HUES48 (cell line): ENCODE measurements at regions not wholly inside any gene's neighbourhood (a gene's known extent, or its start where the extent isn't known, plus 50 kb on each side); places are given as distances from the start of the nearest gene placed in this dataset.

ENCODE experiments used
- H3K27ac ChIP-seq: one replicate; pipeline ENCODE4 v1.7.0; 2013; ENCODE audit warnings: low read depth, low read length, inconsistent platforms
- H3K27me3 ChIP-seq: 2 replicates; pipeline ENCODE4 v1.6.1; 2013; ENCODE audit warnings: mild to moderate bottlenecking, low read length; ENCODE audit not compliant: control insufficient read depth, insufficient read depth
- H3K36me3 ChIP-seq: 2 replicates; pipeline ENCODE4 v1.6.1; 2013; ENCODE audit warnings: low read length; ENCODE audit not compliant: control insufficient read depth, insufficient read depth
- H3K4me1 ChIP-seq: 2 replicates; pipeline ENCODE4 v1.6.1; 2013; ENCODE audit warnings: mild to moderate bottlenecking, low read length; ENCODE audit not compliant: control insufficient read depth, insufficient read depth
- H3K4me3 ChIP-seq: 2 replicates; pipeline ENCODE4 v1.5.1; 2013; ENCODE audit warnings: mild to moderate bottlenecking, low read depth, low read length
- H3K9ac ChIP-seq: 2 replicates; pipeline ENCODE4 v1.6.1; 2013; ENCODE audit warnings: mild to moderate bottlenecking, low read depth, low read length, moderate library complexity
- H3K9me3 ChIP-seq: 2 replicates; pipeline ENCODE4 v1.6.1; 2013; ENCODE audit warnings: low read length; ENCODE audit not compliant: control insufficient read depth, insufficient read depth

DNA sequence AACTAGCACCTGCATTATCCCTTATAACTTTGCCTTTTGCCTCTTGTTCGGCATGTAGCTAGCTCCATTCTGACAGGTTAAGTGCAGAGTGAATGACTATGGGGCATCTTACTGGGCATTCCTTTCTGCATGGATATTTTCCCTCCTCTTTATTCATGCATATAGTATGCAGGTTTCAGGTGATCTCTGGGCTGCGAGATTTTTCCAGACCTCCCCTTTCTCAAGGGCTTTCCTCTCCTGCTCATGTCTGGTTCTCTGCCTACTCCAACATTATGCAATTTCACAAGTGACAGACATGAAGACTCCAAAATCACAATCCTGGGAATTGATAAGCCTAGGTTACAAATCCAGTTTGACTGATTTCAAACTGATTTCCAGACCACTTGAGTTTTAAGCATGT, 503.8 kb downstream of the NXPH1 start:
- Histone ChIP-seq H3K36me3 (no peaks in the 10 kb centered on the region), H3K4me1 (peaks cover 8% of the 10 kb centered on the region), H3K4me3 (no peak overlapping the region), H3K27ac (no peak overlapping the region), H3K9ac (no peak overlapping the region), H3K27me3 (no peaks in the 10 kb centered on the region), H3K9me3 (no peaks in the 10 kb centered on the region)

DNA sequence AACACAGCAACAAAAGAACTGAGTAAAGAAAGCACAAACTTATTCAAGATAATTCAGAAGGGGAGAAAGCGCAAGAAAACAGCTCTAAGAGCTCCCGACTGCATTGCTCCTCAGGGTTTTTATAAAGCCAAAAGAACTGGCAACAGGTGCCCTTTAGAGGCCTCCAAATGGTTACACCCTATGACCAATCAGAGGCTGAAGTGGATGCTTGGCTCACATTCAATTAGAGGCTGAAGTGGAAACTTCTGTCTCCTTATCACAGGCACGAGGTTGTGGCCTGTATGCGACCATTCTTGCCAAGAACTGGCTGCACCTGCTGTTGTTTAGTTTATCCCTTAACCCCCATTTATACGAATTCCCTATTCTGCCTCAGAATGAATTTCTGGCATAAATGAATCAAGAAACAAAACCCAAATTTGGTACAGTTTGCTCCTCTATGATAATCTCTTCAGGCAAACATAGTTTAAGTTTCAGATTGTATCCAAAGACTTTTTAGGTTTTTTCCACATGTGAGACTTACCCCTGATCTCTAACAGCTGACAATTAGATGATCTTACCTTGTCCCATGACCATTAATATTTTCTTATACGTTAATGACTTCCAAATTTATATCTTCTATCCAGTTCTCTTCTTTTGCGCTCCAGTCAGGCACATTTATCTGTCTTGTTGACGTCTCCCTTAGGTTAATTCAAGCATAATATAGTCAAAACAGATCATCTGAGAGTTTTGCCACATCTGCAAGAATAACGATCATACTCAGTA, 504.8 kb downstream of the NXPH1 start:
- no peak overlapping the region for H3K9ac ChIP-seq

DNA sequence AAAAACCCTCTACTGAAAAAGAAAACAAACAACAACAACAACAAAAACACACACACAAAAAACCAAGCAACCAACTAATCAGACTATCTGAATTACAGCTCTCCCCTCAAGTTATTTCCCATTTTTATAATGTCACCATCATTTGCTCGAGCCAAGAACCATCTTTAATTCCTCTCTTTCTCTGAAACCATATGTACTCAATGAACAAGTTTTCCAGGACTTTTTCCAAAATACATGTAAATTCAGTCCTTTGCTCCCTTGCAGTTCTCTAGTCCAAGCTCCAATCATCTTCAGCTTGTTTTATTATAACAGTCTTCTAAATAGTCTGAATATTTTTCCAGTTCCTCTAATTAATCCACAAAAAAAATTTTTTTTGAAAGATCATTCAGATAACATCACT, 506.0 kb downstream of the NXPH1 start:
- Histone ChIP-seq H3K27me3 (no peaks in the 10 kb centered on the region), H3K4me1 (no peaks in the 10 kb centered on the region), H3K9ac (no peak overlapping the region), H3K36me3 (no peaks in the 10 kb centered on the region), H3K9me3 (no peaks in the 10 kb centered on the region), H3K4me3 (no peak overlapping the region), H3K27ac (no peak overlapping the region)

More for the DNA sequence above, 504.8 kb downstream of the NXPH1 start:
- H3K27ac ChIP-seq: no peak overlapping the region
- H3K9me3 ChIP-seq: no peaks in the 10 kb centered on the region
- H3K27me3 ChIP-seq: no peaks in the 10 kb centered on the region
- no peaks in the 10 kb centered on the region for H3K36me3 ChIP-seq
- H3K4me3 ChIP-seq: no peak overlapping the region
- H3K4me1 ChIP-seq: peaks cover 3% of the 10 kb centered on the region; the same call in 1 of the 2 replicates

DNA sequence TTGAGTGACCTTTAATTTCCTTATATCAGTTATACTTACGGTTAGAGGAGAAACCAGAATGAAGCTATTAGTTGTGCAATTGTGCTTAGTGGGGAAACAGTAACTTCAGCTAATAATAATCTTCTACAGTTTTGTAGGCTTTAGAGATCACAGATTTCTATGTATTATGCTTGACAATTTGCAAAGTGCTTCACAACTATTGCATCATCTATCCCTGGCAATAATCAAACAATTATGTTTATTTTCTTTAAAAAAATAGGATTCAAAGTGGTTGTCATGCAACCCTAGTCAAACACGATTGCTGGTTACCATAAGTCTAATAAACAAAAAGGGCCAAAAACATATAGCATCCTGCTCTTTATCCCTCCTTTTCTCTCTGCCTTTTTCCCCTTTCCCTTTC, 530.3 kb downstream of the NXPH1 start:
- no peaks in the 10 kb centered on the region for H3K27me3 ChIP-seq
- no peaks in the 10 kb centered on the region for H3K36me3 ChIP-seq
- H3K4me1 ChIP-seq: no peaks in the 10 kb centered on the region
- H3K27ac ChIP-seq: no peak overlapping the region
- no peaks in the 10 kb centered on the region for H3K9me3 ChIP-seq
- H3K9ac ChIP-seq: no peak overlapping the region
- no peak overlapping the region for H3K4me3 ChIP-seq

DNA sequence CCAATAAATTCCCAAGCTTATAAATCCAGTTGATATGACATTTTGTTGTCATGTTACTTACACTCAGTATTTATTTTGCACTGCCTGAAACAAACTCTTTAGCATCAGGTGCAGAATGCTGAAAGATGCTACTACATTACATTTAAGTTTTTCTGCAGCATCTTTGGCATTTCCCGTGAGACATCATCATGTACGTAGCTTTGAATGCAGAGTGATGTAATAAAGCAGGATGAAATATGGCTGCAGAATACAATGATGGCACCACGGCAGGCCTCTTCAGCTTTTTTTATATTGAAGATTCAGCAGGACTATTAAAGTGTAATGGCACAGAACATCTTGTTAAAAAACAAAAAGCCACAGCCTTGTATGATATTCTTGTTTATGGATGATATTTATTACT, 531.8 kb downstream of the NXPH1 start:
- Histone ChIP-seq H3K36me3 (no peaks in the 10 kb centered on the region), H3K9me3 (no peaks in the 10 kb centered on the region), H3K4me1 (no peaks in the 10 kb centered on the region), H3K4me3 (no peak overlapping the region), H3K27me3 (no peaks in the 10 kb centered on the region), H3K9ac (no peak overlapping the region), H3K27ac (no peak overlapping the region)

DNA sequence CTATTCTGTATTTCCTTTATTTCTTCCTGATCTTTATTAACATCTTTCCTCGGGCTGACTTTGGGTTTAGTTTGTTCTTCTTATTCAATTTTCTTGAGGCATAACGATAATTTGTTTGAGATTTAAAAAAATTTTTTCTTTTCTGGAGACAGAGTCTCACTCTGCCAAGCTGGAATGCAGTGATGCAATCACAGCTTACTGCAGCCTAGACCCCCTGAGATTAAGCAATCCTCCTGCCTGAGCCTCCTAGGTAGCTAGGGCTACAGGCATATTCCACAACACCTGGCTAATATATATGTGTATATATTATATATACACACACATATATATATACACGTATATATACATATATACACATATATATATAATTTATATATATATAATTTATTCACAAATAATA, 540.2 kb downstream of the NXPH1 start:
- H3K27me3 ChIP-seq: no peaks in the 10 kb centered on the region
- no peak overlapping the region for H3K27ac ChIP-seq
- no peak overlapping the region for H3K4me3 ChIP-seq
- H3K9me3 ChIP-seq: no peaks in the 10 kb centered on the region
- H3K9ac ChIP-seq: no peak overlapping the region
- no peaks in the 10 kb centered on the region for H3K36me3 ChIP-seq
- no peaks in the 10 kb centered on the region for H3K4me1 ChIP-seq

DNA sequence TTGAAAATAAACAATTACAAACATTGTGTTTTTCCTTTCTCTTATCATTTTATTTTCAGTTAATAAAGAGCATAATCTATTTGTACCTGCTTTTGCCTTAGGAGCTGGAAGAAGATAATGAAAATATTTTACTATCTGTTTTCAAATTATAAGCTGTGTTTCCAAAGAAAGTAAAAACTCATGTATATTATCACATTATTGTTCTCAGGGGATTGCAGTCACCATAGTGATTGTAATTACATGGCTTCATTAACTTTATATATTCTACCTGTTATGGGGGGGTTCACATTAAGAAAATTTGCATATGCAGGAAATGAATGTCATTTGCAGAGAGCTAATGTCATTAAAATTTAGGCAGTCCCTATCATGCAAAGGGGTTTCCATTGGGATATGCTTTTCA, 542.3 kb downstream of the NXPH1 start:
- Histone ChIP-seq H3K27ac (no peak overlapping the region), H3K9me3 (no peaks in the 10 kb centered on the region), H3K36me3 (no peaks in the 10 kb centered on the region), H3K27me3 (no peaks in the 10 kb centered on the region), H3K9ac (no peak overlapping the region), H3K4me3 (no peak overlapping the region), H3K4me1 (no peaks in the 10 kb centered on the region)

DNA sequence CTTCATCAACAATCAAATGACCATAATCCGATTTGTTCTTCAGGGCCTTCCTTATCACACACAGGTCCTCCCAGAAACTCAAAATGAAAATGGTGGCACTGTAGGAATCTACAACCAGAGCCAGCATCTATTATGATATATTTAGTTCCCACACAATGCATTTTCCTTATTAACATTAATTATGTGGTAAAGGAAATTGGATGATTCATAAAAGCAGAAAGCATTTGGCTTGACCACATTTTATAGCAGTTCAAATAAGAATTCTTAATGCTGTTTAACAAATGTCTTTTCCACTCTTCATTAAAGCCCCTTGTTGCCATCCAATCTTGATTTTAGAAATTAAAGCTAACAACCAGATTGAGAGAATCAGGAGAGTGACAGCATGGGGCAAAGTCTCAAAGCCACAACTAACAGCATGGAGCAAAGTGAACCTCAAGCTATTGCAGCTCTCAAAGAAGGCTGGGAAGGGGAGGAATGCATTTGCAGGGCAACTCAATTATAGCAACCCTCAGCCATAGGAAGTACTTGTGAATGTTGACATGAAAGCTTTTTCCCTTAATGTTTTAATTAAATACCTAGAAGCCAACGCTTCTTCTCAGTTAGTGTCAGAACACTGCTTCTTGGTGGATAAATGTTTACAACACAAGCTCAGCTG, 549.1 kb downstream of the NXPH1 start:
- Histone ChIP-seq H3K27ac (no peak overlapping the region), H3K27me3 (no peaks in the 10 kb centered on the region), H3K36me3 (no peaks in the 10 kb centered on the region), H3K9ac (no peak overlapping the region), H3K4me3 (no peak overlapping the region), H3K4me1 (peaks cover 7% of the 10 kb centered on the region; the same call in 1 of the 2 replicates), H3K9me3 (no peaks in the 10 kb centered on the region)

DNA sequence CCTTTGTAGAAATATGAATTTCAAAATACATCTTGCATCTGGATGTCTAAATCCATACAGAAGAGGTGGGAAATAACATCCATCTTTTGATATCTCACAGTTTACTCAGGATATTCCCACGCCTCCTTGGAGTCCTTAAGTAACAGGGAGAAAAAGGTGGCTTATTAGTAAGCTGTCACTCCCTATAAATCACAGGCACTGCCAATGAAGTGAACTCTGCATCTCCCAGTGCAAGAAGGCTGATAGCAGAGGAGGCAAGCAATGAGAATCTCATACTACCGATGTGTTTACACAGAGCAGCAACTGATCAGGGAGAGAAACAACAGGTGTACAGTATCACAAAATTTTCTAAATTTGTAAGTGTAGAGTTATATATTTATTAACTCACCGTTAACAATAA, 551.8 kb downstream of the NXPH1 start:
- no peaks in the 10 kb centered on the region for H3K36me3 ChIP-seq
- H3K4me1 ChIP-seq: peaks cover 7% of the 10 kb centered on the region; the same call in 1 of the 2 replicates
- H3K27ac ChIP-seq: no peak overlapping the region
- H3K27me3 ChIP-seq: no peaks in the 10 kb centered on the region
- H3K9ac ChIP-seq: no peak overlapping the region
- H3K9me3 ChIP-seq: no peaks in the 10 kb centered on the region
- H3K4me3 ChIP-seq: no peak overlapping the region

DNA sequence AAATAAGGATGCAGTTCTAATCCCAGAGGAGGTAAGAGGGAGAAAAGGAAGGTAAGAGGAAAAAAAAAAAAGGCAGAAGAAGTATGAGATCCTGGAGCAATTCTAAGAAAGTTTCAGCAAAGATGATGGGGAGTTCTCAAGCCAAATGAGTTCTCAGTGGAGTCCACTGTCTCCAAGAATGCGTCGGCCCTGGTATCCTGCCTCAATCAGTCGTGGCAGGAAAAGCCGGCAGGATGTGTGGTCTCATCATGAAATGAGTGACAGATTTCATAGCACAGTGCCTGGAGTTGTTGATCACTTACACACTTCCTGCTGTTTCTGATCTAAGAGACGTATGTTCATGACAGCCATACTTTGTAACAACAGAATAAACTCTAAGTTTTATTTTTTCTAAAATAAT, 554.9 kb downstream of the NXPH1 start:
- Histone ChIP-seq H3K9ac (no peak overlapping the region), H3K9me3 (no peaks in the 10 kb centered on the region), H3K27me3 (no peaks in the 10 kb centered on the region), H3K4me1 (no peaks in the 10 kb centered on the region), H3K4me3 (no peak overlapping the region), H3K27ac (no peak overlapping the region), H3K36me3 (no peaks in the 10 kb centered on the region)

DNA sequence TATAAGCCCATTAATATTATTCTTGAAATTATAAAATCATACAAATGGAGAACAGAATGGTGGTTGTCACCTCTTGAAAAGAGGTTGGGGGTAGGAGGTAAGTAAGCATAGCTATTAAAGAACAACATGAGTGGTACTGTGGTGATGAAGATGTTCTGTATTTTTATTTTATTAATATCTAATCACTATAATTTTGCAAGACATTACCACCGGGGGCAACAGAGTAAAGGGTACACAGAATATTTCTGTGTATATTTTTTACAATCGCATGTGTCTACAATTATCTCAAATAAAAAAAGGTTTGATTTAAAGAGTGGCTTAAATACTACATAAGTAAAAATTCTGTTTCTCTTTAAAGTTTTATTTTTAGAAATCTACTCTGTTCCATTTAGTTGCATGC, 557.8 kb downstream of the NXPH1 start:
- H3K27me3 ChIP-seq: no peaks in the 10 kb centered on the region
- no peaks in the 10 kb centered on the region for H3K36me3 ChIP-seq
- H3K4me3 ChIP-seq: no peak overlapping the region
- H3K27ac ChIP-seq: no peak overlapping the region
- H3K9me3 ChIP-seq: no peaks in the 10 kb centered on the region
- H3K9ac ChIP-seq: no peak overlapping the region
- no peaks in the 10 kb centered on the region for H3K4me1 ChIP-seq
